PC-3 (cell line): ENCODE measurements at regions not wholly inside any gene's neighbourhood (a gene's known extent, or its start where the extent isn't known, plus 50 kb on each side); places are given as distances from the start of the nearest gene placed in this dataset.

Experiments used
- ATAC-seq: fragments of 200-7000 bp; cut with Tn5 transposase; 2 replicates; pipeline ENCODE4 v1.9.1; 2020; ENCODE audit warnings: mild to moderate bottlenecking, moderate library complexity
- BruUV-seq: library from RNA; stranded (reverse); fragments of 400-500 nt; replicated peaks from 2 replicates; lab custom pipeline; 2021; lab: Mats Ljungman, UMichigan
- CTCF ChIA-PET: fragments of 300-600 bp; sonication (Branson Sonifier 250); formaldehyde crosslinking; loops from one replicate; lab custom pipeline; 2022; ENCODE audit warnings: antibody characterized with exemption; lab: Charles Lee
- POLR2A ChIA-PET: fragments of 300-600 bp; sonication (Branson Sonifier 250); formaldehyde crosslinking; loops from one replicate; lab custom pipeline; 2022; ENCODE audit warnings: antibody characterized with exemption; ENCODE audit not compliant: unreplicated experiment; lab: Charles Lee
- DNase-seq: peaks from one replicate; pipeline ENCODE4 v3.0.0-alpha.2; 2015
- H2AFZ ChIP-seq: fragments of 300-600 bp; sonication (generic); 2 replicates; pipeline ENCODE4 v1.6.0; 2016; ENCODE audit warnings: antibody characterized with exemption, low read length
- H3F3A ChIP-seq: fragments of 300-600 bp; sonication (generic); one replicate; pipeline ENCODE4 v1.6.0; 2017; ENCODE audit warnings: antibody characterized with exemption, low read length, control low read depth, mild to moderate bottlenecking; ENCODE audit not compliant: unreplicated experiment
- H3K27ac ChIP-seq: fragments of 300-600 bp; sonication (generic); 2 replicates; pipeline ENCODE4 v1.5.1; 2016; ENCODE audit warnings: mild to moderate bottlenecking, low read length
- H3K27me3 ChIP-seq: fragments of 300-600 bp; sonication (generic); 2 replicates; pipeline ENCODE4 v1.6.1; 2016; ENCODE audit warnings: low read length, mixed read lengths
- H3K36me3 ChIP-seq: fragments of 300-600 bp; sonication (generic); 2 replicates; pipeline ENCODE4 v1.6.1; 2016; ENCODE audit warnings: low read depth, mixed run types, low read length, mixed read lengths
- H3K4me1 ChIP-seq: fragments of 300-600 bp; sonication (generic); 2 replicates; pipeline ENCODE4 v1.5.1; 2016; ENCODE audit warnings: low read length; ENCODE audit not compliant: insufficient read depth
- H3K4me2 ChIP-seq: fragments of 300-600 bp; sonication (generic); 2 replicates; pipeline ENCODE4 v1.6.0; 2016; ENCODE audit warnings: low read length
- H3K4me3 ChIP-seq: fragments of 300-600 bp; sonication (generic); 2 replicates; pipeline ENCODE4 v1.5.1; 2016; ENCODE audit warnings: mild to moderate bottlenecking, low read length, mixed read lengths
- H3K79me2 ChIP-seq: fragments of 300-600 bp; sonication (generic); 2 replicates; pipeline ENCODE4 v1.6.1; 2017; ENCODE audit warnings: low read length, mixed read lengths
- H3K9ac ChIP-seq: fragments of 300-600 bp; sonication (generic); 2 replicates; pipeline ENCODE4 v1.6.0; 2016; ENCODE audit warnings: mild to moderate bottlenecking, low read length
- H3K9me2 ChIP-seq: fragments of 300-600 bp; sonication (generic); replicated peaks from 2 replicates; pipeline ENCODE4 v1.6.1; 2016; ENCODE audit warnings: mixed run types, low read length, mixed read lengths
- H3K9me3 ChIP-seq: fragments of 300-600 bp; sonication (generic); 2 replicates; pipeline ENCODE4 v1.6.1; 2016; ENCODE audit warnings: low read length, mixed read lengths
- H4K20me1 ChIP-seq: fragments of 300-600 bp; sonication (generic); 2 replicates; pipeline ENCODE4 v1.6.1; 2016; ENCODE audit warnings: low read length, mixed read lengths
- EZH2 ChIP-seq: fragments of 300-600 bp; sonication (generic); IDR thresholded peaks from one replicate; pipeline ENCODE4 v1.6.1; 2017; ENCODE audit warnings: antibody characterized with exemption, mild to moderate bottlenecking, low read length; ENCODE audit not compliant: unreplicated experiment
- EZH2phosphoT487 ChIP-seq: fragments of 300-600 bp; sonication (generic); IDR thresholded peaks from 2 replicates; pipeline ENCODE4 v1.6.1; 2018; ENCODE audit warnings: mild to moderate bottlenecking, antibody characterized with exemption, low read length, borderline replicate concordance
- intact Hi-C: fragments of 100-400 bp; cut with micrococcal nuclease; formaldehyde crosslinking; loops from 2 replicates; pipeline ENCODE4 v1.9.0; 2023
- TF ChIP-seq, protein P1 (sequence below): fragments of 300-600 bp; sonication (generic); conservative IDR thresholded peaks from 2 replicates; pipeline ENCODE4 v1.5.1; 2017; ENCODE audit warnings: antibody characterized with exemption, low read depth, mild to moderate bottlenecking, low read length

DNA sequence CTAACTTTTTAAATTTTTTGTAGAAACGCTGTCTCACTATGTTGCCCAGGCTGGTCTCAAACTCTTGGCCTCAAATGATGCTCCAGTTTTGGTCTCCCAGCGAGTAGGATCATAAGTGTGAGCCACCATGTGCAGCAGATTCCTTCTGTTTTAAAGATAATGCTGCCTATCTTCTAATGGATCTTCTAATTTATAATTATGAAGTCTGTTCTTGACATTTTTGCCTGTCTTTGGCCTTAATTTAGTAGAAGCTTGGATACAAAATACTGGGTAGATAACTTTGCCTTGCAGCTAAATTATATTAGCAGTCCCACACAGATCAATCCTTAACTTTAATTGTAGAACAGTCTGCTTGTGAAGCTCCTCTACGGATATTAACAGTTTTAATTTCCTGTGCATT, 566.6 kb upstream of the CDH8 start:
- no peak for DNase-seq
- TF ChIP-seq EZH2phosphoT487, result no peak
- TF ChIP-seq EZH2, result no peak
- TF ChIP-seq, protein P1, sequence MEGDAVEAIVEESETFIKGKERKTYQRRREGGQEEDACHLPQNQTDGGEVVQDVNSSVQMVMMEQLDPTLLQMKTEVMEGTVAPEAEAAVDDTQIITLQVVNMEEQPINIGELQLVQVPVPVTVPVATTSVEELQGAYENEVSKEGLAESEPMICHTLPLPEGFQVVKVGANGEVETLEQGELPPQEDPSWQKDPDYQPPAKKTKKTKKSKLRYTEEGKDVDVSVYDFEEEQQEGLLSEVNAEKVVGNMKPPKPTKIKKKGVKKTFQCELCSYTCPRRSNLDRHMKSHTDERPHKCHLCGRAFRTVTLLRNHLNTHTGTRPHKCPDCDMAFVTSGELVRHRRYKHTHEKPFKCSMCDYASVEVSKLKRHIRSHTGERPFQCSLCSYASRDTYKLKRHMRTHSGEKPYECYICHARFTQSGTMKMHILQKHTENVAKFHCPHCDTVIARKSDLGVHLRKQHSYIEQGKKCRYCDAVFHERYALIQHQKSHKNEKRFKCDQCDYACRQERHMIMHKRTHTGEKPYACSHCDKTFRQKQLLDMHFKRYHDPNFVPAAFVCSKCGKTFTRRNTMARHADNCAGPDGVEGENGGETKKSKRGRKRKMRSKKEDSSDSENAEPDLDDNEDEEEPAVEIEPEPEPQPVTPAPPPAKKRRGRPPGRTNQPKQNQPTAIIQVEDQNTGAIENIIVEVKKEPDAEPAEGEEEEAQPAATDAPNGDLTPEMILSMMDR, result no peak
- ChIA-PET POLR2A (no interaction called here), CTCF (no interaction called here)
- Histone ChIP-seq H3K9ac (no peak overlapping the region), H3K36me3 (no peaks in the 10 kb centered on the region), H3K27me3 (no peaks in the 10 kb centered on the region), H3K79me2 (no peaks in the 10 kb centered on the region), H3K9me3 (no peaks in the 10 kb centered on the region), H3K4me2 (no peak overlapping the region), H2AFZ (no peak overlapping the region), H3K9me2 (no peaks in the 10 kb centered on the region), H3K4me1 (no peaks in the 10 kb centered on the region), H3K27ac (no peak overlapping the region), H3K4me3 (no peak overlapping the region), H3F3A (no peaks in the 10 kb centered on the region), H4K20me1 (no peaks in the 10 kb centered on the region)
- no peak for ATAC-seq
- BruUV-seq, result no TSS peak
- intact Hi-C loops, result no loop called here

DNA sequence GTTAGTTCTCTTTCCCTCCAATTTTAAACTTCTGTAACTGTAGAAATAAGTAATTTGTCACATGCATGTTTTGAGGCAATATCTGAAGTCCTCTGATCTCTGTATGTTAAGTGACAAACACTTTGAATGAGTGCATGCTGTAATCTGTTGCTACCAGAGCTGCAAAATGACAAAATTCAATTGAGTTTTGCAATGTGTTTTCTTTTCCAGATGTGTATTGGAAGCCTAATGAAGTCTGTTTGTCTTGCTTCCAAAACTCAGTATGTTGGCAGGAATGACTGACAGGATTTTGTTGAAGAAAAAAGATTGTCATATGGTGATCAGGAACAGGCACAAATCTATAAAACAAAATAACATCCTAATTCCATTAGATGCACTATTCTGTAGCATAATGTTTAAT, 561.6 kb upstream of the CDH8 start:
- H3K4me1 ChIP-seq, result no peaks in the 10 kb centered on the region
- H3K9me2 ChIP-seq, result no peaks in the 10 kb centered on the region
- POLR2A ChIA-PET, result no interaction called here
- H3K27ac ChIP-seq, result no peak overlapping the region
- H3K36me3 ChIP-seq, result no peaks in the 10 kb centered on the region
- H3K4me3 ChIP-seq, result no peak overlapping the region
- H4K20me1 ChIP-seq, result no peaks in the 10 kb centered on the region
- no peak for TF ChIP-seq EZH2
- no peak for DNase-seq
- H3K79me2 ChIP-seq, result no peaks in the 10 kb centered on the region
- H2AFZ ChIP-seq, result no peak overlapping the region
- no TSS peak for BruUV-seq
- CTCF ChIA-PET, result no interaction called here
- H3K4me2 ChIP-seq, result no peak overlapping the region
- ATAC-seq, result no peak
- H3K9ac ChIP-seq, result no peak overlapping the region
- no peaks in the 10 kb centered on the region for H3K9me3 ChIP-seq
- no peaks in the 10 kb centered on the region for H3F3A ChIP-seq
- intact Hi-C loops, result no loop called here
- no peaks in the 10 kb centered on the region for H3K27me3 ChIP-seq

GRCh38 chr16:62596584-62596983, 560.3 kb upstream of the CDH8 start:
- H3K4me2 ChIP-seq, result no peak overlapping the region
- ChIA-PET CTCF (no interaction called here), POLR2A (no interaction called here)
- H3K9me2 ChIP-seq, result no peaks in the 10 kb centered on the region
- no peaks in the 10 kb centered on the region for H4K20me1 ChIP-seq
- H3F3A ChIP-seq, result no peaks in the 10 kb centered on the region
- H3K36me3 ChIP-seq, result no peaks in the 10 kb centered on the region
- ATAC-seq (no peak), DNase-seq (no peak)
- no peaks in the 10 kb centered on the region for H3K79me2 ChIP-seq
- H2AFZ ChIP-seq, result no peak overlapping the region
- BruUV-seq, result no TSS peak
- H3K4me3 ChIP-seq, result no peak overlapping the region
- no peaks in the 10 kb centered on the region for H3K27me3 ChIP-seq
- TF ChIP-seq EZH2 (no peak), EZH2phosphoT487 (no peak)
- TF ChIP-seq, protein P1, result no peak
- no peaks in the 10 kb centered on the region for H3K9me3 ChIP-seq
- intact Hi-C loops, result no loop called here
- no peaks in the 10 kb centered on the region for H3K4me1 ChIP-seq
- H3K9ac ChIP-seq, result no peak overlapping the region
- no peak overlapping the region for H3K27ac ChIP-seq
